Calu3 (cell line): ENCODE measurements at regions not wholly inside any gene's neighbourhood (a gene's known extent, or its start where the extent isn't known, plus 50 kb on each side); places are given as distances from the start of the nearest gene placed in this dataset.

Source experiments
- BruUV-seq: library from RNA; stranded (reverse); fragments of 400-500 nt; replicated peaks from 2 replicates; lab custom pipeline; 2021; lab: Mats Ljungman, UMichigan
- CTCF ChIA-PET: fragments of 300-600 bp; sonication (Branson Sonifier 250); formaldehyde crosslinking; loops from one replicate; lab custom pipeline; 2022; ENCODE audit warnings: antibody characterized with exemption; lab: Charles Lee
- DNase-seq: peaks from one replicate; pipeline ENCODE4 v3.0.0; 2022
- H3K27ac Mint-ChIP-seq: one replicate; pipeline ENCODE4 v1.8.0; 2022; ENCODE audit warnings: mixed read lengths; ENCODE audit not compliant: unreplicated experiment
- H3K27me3 Mint-ChIP-seq: one replicate; pipeline ENCODE4 v1.8.0; 2022; ENCODE audit warnings: mixed read lengths; ENCODE audit not compliant: unreplicated experiment
- H3K36me3 Mint-ChIP-seq: one replicate; pipeline ENCODE4 v1.8.0; 2022; ENCODE audit warnings: mild to moderate bottlenecking, moderate library complexity, mixed read lengths; ENCODE audit not compliant: insufficient read depth, unreplicated experiment
- H3K4me1 Mint-ChIP-seq: one replicate; pipeline ENCODE4 v1.8.0; 2022; ENCODE audit warnings: mild to moderate bottlenecking, low read depth, mixed read lengths; ENCODE audit not compliant: unreplicated experiment
- H3K4me3 Mint-ChIP-seq: one replicate; pipeline ENCODE4 v1.8.0; 2022; ENCODE audit warnings: mild to moderate bottlenecking, low read depth, moderate library complexity, mixed read lengths; ENCODE audit not compliant: unreplicated experiment
- H3K9me3 Mint-ChIP-seq: one replicate; pipeline ENCODE4 v1.8.0; 2022; ENCODE audit warnings: low read depth, mixed read lengths; ENCODE audit not compliant: unreplicated experiment
- CTCF ChIP-seq: fragments of 200-600 bp; IDR thresholded peaks from one replicate; pipeline ENCODE4 v1.8.0; 2022; ENCODE audit warnings: antibody characterized with exemption; ENCODE audit not compliant: unreplicated experiment
- intact Hi-C: fragments of 100-400 bp; cut with micrococcal nuclease; formaldehyde crosslinking; loops from one replicate; pipeline ENCODE4 v1.10.0; 2022; ENCODE audit not compliant: unreplicated experiment

GRCh38 chr16:7919782-7920181 lies 587.1 kb downstream of the RBFOX1 start:
- Mint-ChIP-seq H3K27me3 (no peaks in the 10 kb centered on the region), H3K27ac (no peak overlapping the region), H3K9me3 (peaks cover 8% of the 10 kb centered on the region), H3K4me3 (no peak overlapping the region), H3K4me1 (no peaks in the 10 kb centered on the region), H3K36me3 (no peaks in the 10 kb centered on the region)
- intact Hi-C loops = no loop called here
- TF ChIP-seq CTCF = no peak
- no TSS peak for BruUV-seq
- DNase-seq = no peak
- CTCF ChIA-PET = no interaction called here

GRCh38 chr16:7914748-7915147 lies 582.1 kb downstream of the RBFOX1 start:
- no peaks in the 10 kb centered on the region for H3K4me1 Mint-ChIP-seq
- no peak overlapping the region for H3K27ac Mint-ChIP-seq
- H3K36me3 Mint-ChIP-seq = no peaks in the 10 kb centered on the region
- H3K27me3 Mint-ChIP-seq = no peaks in the 10 kb centered on the region
- intact Hi-C loops = no loop called here
- peaks cover 12% of the 10 kb centered on the region for H3K9me3 Mint-ChIP-seq
- CTCF ChIA-PET = no interaction called here
- H3K4me3 Mint-ChIP-seq = no peak overlapping the region
- no peak for DNase-seq
- no TSS peak for BruUV-seq
- TF ChIP-seq CTCF = no peak

- no peak for TF ChIP-seq CTCF
- Mint-ChIP-seq H3K4me3 (no peak overlapping the region), H3K9me3 (peaks cover 14% of the 10 kb centered on the region), H3K36me3 (no peaks in the 10 kb centered on the region), H3K27me3 (no peaks in the 10 kb centered on the region), H3K27ac (no peak overlapping the region), H3K4me1 (no peaks in the 10 kb centered on the region)
- intact Hi-C loops = no loop called here
- no peak for DNase-seq
- CTCF ChIA-PET = no interaction called here
- no TSS peak for BruUV-seq
Observed at GRCh38 chr16:7912132-7912531, 579.5 kb downstream of the RBFOX1 start.

GRCh38 chr16:7910116-7910515 lies 577.5 kb downstream of the RBFOX1 start:
- Mint-ChIP-seq H3K4me1 (no peaks in the 10 kb centered on the region), H3K27me3 (no peaks in the 10 kb centered on the region), H3K27ac (no peak overlapping the region), H3K4me3 (no peak overlapping the region), H3K9me3 (peaks cover 18% of the 10 kb centered on the region), H3K36me3 (no peaks in the 10 kb centered on the region)
- no peak for TF ChIP-seq CTCF
- intact Hi-C loops = no loop called here
- CTCF ChIA-PET = no interaction called here
- DNase-seq = no peak
- BruUV-seq = no TSS peak
